ENCODE measurements at regions not wholly inside any gene's neighbourhood (a gene's known extent, or its start where the extent isn't known, plus 50 kb on each side); places are given as distances from the start of the nearest gene placed in this dataset.

- Histone ChIP-seq H3K27ac (ENCODE audit: low read length in 2 of 2) (no peak overlapping the region), H3K4me1 (ENCODE audit: control insufficient read depth in 2 of 2, insufficient read depth in 2 of 2, low read length in 2 of 2) (peaks cover 22 to 36% of the 10 kb centered on the region in 2 donors), H2AFZ (ENCODE audit: insufficient read depth, low read depth, low read length, poor library complexity, severe bottlenecking) (no peak overlapping the region), H3K9me3 (ENCODE audit: control extremely low read depth in 1 of 3, control insufficient read depth in 2 of 3, insufficient read depth in 1 of 3, low read length in 2 of 3) (peaks cover 0 to 6% (median 1%) of the 10 kb centered on the region in 3 donors), H3K4me2 (replicated peaks; ENCODE audit: low read depth, low read length, poor library complexity, severe bottlenecking) (no peak overlapping the region), H3K9ac (ENCODE audit: low read length) (no peak overlapping the region), H3K27me3 (replicated peaks in 1 of 4; ENCODE audit: control extremely low read depth in 1 of 4, control insufficient read depth in 3 of 4, insufficient read depth in 4 of 4, low read length in 3 of 4) (no peaks in the 10 kb centered on the region), H4K20me1 (ENCODE audit: control insufficient read depth, insufficient read depth, low read length, poor library complexity, severe bottlenecking) (no peaks in the 10 kb centered on the region), H3K79me2 (ENCODE audit: control insufficient read depth, insufficient read depth, low read length) (no peaks in the 10 kb centered on the region), H3K36me3 (replicated peaks in 1 of 2; ENCODE audit: control extremely low read depth in 1 of 2, control insufficient read depth in 1 of 2, extremely low read depth in 1 of 2, insufficient read depth in 2 of 2, low read length in 1 of 2) (no peaks in the 10 kb centered on the region), H3K4me3 (ENCODE audit: control extremely low read depth in 1 of 5, extremely low read depth in 1 of 5, insufficient read depth in 1 of 5, low read depth in 2 of 5, low read length in 4 of 5) (no peak overlapping the region)
- intact Hi-C loops (cut with micrococcal nuclease), result no loop called here
- ChIA-PET CTCF (interaction anchor here (2.1 kb wide), 1 partner anchor 64 kb away, joined by 6 read pairs; no protein-coding TSS in a partner anchor), POLR2A (no interaction called here)
- WGBS (ENCODE audit: insufficient coverage), result 100% methylated on average over 3 of the region's 6 CpGs
- ATAC-seq (ENCODE audit: low read depth) (no peak), DNase-seq (no peak)
- H3K4me1 Mint-ChIP-seq, result peaks cover 78% of the 10 kb centered on the region
- H3K9me3 Mint-ChIP-seq (ENCODE audit: insufficient read depth), result peaks cover 5% of the 10 kb centered on the region
- no peak overlapping the region for H3K4me3 Mint-ChIP-seq
- no peaks in the 10 kb centered on the region for H3K27me3 Mint-ChIP-seq
- TF ChIP-seq CTCF (IDR thresholded peaks at IDR 0.05), result no peak
- no peak for TF ChIP-seq EZH2 (IDR thresholded peaks at IDR 0.05; ENCODE audit: borderline replicate concordance, insufficient read depth, low read depth, low read length, poor library complexity, severe bottlenecking)
- H3K27ac Mint-ChIP-seq, result no peak overlapping the region
These were observed 105.7 kb downstream of the RNASET2 start for GRCh38 chr6:166850677-166851076.

GRCh38 chr6:166849749-166850183 lies 106.6 kb downstream of the RNASET2 start:
- no peaks in the 10 kb centered on the region for H3K9me3 Mint-ChIP-seq (ENCODE audit: insufficient read depth)
- peak; percentile 88 for ATAC-seq (ENCODE audit: low read depth)
- no peaks in the 10 kb centered on the region for H3K27me3 Mint-ChIP-seq
- peak overlapping the region; percentile 70 for H3K27ac Mint-ChIP-seq
- no peaks in the 10 kb centered on the region for H3K36me3 ChIP-seq (replicated peaks in 1 of 2; ENCODE audit: control extremely low read depth in 1 of 2, control insufficient read depth in 1 of 2, extremely low read depth in 1 of 2, insufficient read depth in 2 of 2, low read length in 1 of 2)
- peak overlapping the region; percentile 62 for H3K4me2 ChIP-seq (replicated peaks; ENCODE audit: low read depth, low read length, poor library complexity, severe bottlenecking)
- 10% methylated on average over 14 of the region's 15 CpGs for WGBS (ENCODE audit: insufficient coverage)
- peak; percentile 57 for DNase-seq
- no peak overlapping the region for H3K4me3 ChIP-seq (ENCODE audit: control extremely low read depth in 1 of 5, extremely low read depth in 1 of 5, insufficient read depth in 1 of 5, low read depth in 2 of 5, low read length in 4 of 5)
- POLR2A ChIA-PET, result no interaction called here
- H3K27me3 ChIP-seq (replicated peaks in 1 of 4; ENCODE audit: control extremely low read depth in 1 of 4, control insufficient read depth in 3 of 4, insufficient read depth in 4 of 4, low read length in 3 of 4), result no peaks in the 10 kb centered on the region
- TF ChIP-seq EZH2 (IDR thresholded peaks at IDR 0.05; ENCODE audit: borderline replicate concordance, insufficient read depth, low read depth, low read length, poor library complexity, severe bottlenecking) (no peak), CTCF (IDR thresholded peaks at IDR 0.05) (no peak)
- H3K4me1 Mint-ChIP-seq, result peaks cover 78% of the 10 kb centered on the region
- H3K4me3 Mint-ChIP-seq, result peak overlapping the region; percentile 66
- H2AFZ ChIP-seq (ENCODE audit: insufficient read depth, low read depth, low read length, poor library complexity, severe bottlenecking), result no peak overlapping the region
- H3K9ac ChIP-seq (ENCODE audit: low read length), result peak overlapping the region; percentile 44
- CTCF ChIA-PET, result interaction anchor here (0.8 to 2.1 kb wide), 3 partner anchors 9 to 64 kb away, joined by 3 to 6 read pairs (median 5); no protein-coding TSS in a partner anchor
- H4K20me1 ChIP-seq (ENCODE audit: control insufficient read depth, insufficient read depth, low read length, poor library complexity, severe bottlenecking), result no peaks in the 10 kb centered on the region
- H3K27ac ChIP-seq (ENCODE audit: low read length in 2 of 2), result no peak overlapping the region
- intact Hi-C loops (cut with micrococcal nuclease), result no loop called here
- no peaks in the 10 kb centered on the region for H3K79me2 ChIP-seq (ENCODE audit: control insufficient read depth, insufficient read depth, low read length)
- peaks cover 22 to 36% of the 10 kb centered on the region in 2 donors for H3K4me1 ChIP-seq (ENCODE audit: control insufficient read depth in 2 of 2, insufficient read depth in 2 of 2, low read length in 2 of 2)
- peaks cover 0 to 6% (median 0%) of the 10 kb centered on the region in 3 donors for H3K9me3 ChIP-seq (ENCODE audit: control extremely low read depth in 1 of 3, control insufficient read depth in 2 of 3, insufficient read depth in 1 of 3, low read length in 2 of 3)

Measured in B cell (primary cell).